Neuron (in vitro differentiated cells): ENCODE measurements at regions not wholly inside any gene's neighbourhood (a gene's known extent, or its start where the extent isn't known, plus 50 kb on each side); places are given as distances from the start of the nearest gene placed in this dataset.

ENCODE experiments used
- H2AFZ ChIP-seq: one replicate; pipeline ENCODE4 v1.6.1; 2013; ENCODE audit warnings: low read depth, mild to moderate bottlenecking, inconsistent platforms, low read length, moderate library complexity
- H3K27me3 ChIP-seq: one replicate; pipeline ENCODE4 v1.6.1; 2013; ENCODE audit warnings: low read length; ENCODE audit not compliant: insufficient read depth
- H3K36me3 ChIP-seq: one replicate; pipeline ENCODE4 v1.6.1; 2013; ENCODE audit warnings: low read length; ENCODE audit not compliant: insufficient read depth
- H3K4me1 ChIP-seq: one replicate; pipeline ENCODE4 v1.6.1; 2013; ENCODE audit warnings: low read length; ENCODE audit not compliant: insufficient read depth
- H3K4me3 ChIP-seq: 2 replicates; pipeline ENCODE4 v1.5.1; 2013; ENCODE audit warnings: mild to moderate bottlenecking, low read length, moderate library complexity
- H3K9me3 ChIP-seq: one replicate; pipeline ENCODE4 v1.6.1; 2013; ENCODE audit warnings: low read length

DNA sequence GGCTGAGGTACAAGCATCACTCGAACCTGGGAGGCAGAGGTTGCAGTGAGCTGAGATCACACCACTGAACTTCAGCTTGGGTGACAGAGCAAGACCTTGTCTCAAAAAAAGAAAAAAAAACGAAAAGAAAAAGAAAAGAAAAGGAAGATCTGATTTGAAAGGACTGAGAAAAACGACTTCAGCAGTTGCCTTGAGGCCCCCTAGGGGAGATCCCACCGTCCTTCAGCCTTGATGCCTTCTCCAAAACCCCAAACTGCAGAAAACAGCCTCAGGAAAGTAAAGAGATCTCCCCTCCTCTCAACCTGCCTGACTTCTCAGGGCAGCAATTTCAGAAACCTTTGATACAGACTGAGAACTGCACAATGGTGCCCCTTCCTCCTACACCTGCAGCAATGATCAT is 50.9 kb upstream of the BCAR3 start:
- Histone ChIP-seq H3K36me3 (no peaks in the 10 kb centered on the region), H3K4me3 (no peak overlapping the region), H3K27me3 (no peaks in the 10 kb centered on the region), H3K9me3 (no peaks in the 10 kb centered on the region), H3K4me1 (peaks cover 4% of the 10 kb centered on the region), H2AFZ (no peak overlapping the region)
